K562 (cell line): ENCODE measurements at regions not wholly inside any gene's neighbourhood (a gene's known extent, or its start where the extent isn't known, plus 50 kb on each side); places are given as distances from the start of the nearest gene placed in this dataset.

Experiments used
- ATAC-seq: fragments of 200-7000 bp; cut with Tn5 transposase; 3 replicates; pipeline ENCODE4 v1.9.1; 2020; ENCODE audit warnings: moderate library complexity
- BruUV-seq: library from RNA; stranded (reverse); fragments of 400-500 nt; replicated peaks from 2 replicates; lab custom pipeline; 2021; lab: Mats Ljungman, UMichigan
- CTCF ChIA-PET: fragments of 300-600 bp; formaldehyde crosslinking; extraction: SDS; loops from one replicate; lab custom pipeline; 2021; ENCODE audit warnings: low intra/inter-chr PET ratio; lab: Yijun Ruan, JAX
- POLR2A ChIA-PET: fragments of 300-600, 350-650 bp; sonication (Branson Sonifier 250); formaldehyde crosslinking; extraction: SDS; loops from one replicate; lab custom pipeline; 2021; ENCODE audit warnings: antibody characterized with exemption, inconsistent platforms; lab: Yijun Ruan, JAX
- DNase-seq, 4 experiments: peaks; one replicate each; pipeline versions ENCODE4 v3.0.0 to v3.0.0-alpha.2; 2011 to 2018; ENCODE audit warnings: low spot score in 3 of 4, mixed read lengths in 3 of 4; ENCODE audit errors: extremely low read depth in 1 of 4
- FAIRE-seq: peaks from 2 replicates; lab custom pipeline; 2011; peaks lifted over from hg19 to GRCh38; lab: Jason Lieb, UNC
- H2AFZ ChIP-seq: 2 replicates; pipeline ENCODE4 v1.6.0; 2011; ENCODE audit warnings: low read depth, low read length, control low read depth, inconsistent platforms
- H3K27ac ChIP-seq: fragments of 200-600 bp; 3 replicates; pipeline ENCODE4 v1.8.0; 2011; ENCODE audit warnings: low read depth, mild to moderate bottlenecking, control low read depth, inconsistent platforms, low read length, moderate library complexity, mixed read lengths; ENCODE audit errors: extremely low read depth
- H3K27me3 ChIP-seq, 2 experiments: fragments of 300-600 bp in 1 of 2; 2 replicates in 1 of 2; 3 replicates in 1 of 2; pipeline versions ENCODE4 v1.6.0 to v1.8.0; 2011; ENCODE audit warnings: inconsistent platforms in 2 of 2, low read length in 2 of 2, mild to moderate bottlenecking in 1 of 2, mixed read lengths in 1 of 2, moderate library complexity in 1 of 2; ENCODE audit not compliant: control insufficient read depth in 2 of 2, insufficient read depth in 2 of 2
- H3K36me3 ChIP-seq: fragments of 300-600 bp; 3 replicates; pipeline ENCODE4 v1.8.0; 2011; ENCODE audit warnings: mild to moderate bottlenecking, low read length, inconsistent platforms; ENCODE audit not compliant: control insufficient read depth, insufficient read depth
- H3K4me1 ChIP-seq, 2 experiments: fragments of 200-600 bp in 1 of 2; replicated peaks in 1 of 2; 2 replicates in 1 of 2; 3 replicates in 1 of 2; pipeline versions ENCODE4 v1.5.1 to v1.8.0; 2011; ENCODE audit warnings: inconsistent platforms in 2 of 2, low read length in 2 of 2, mild to moderate bottlenecking in 1 of 2, mixed read lengths in 1 of 2, moderate library complexity in 1 of 2; ENCODE audit not compliant: control insufficient read depth in 2 of 2, insufficient read depth in 2 of 2
- H3K4me2 ChIP-seq: 2 replicates; pipeline ENCODE4 v1.6.1; 2011; ENCODE audit warnings: low read length, control low read depth, inconsistent platforms, mixed read lengths; ENCODE audit not compliant: insufficient read depth
- H3K4me3 ChIP-seq: fragments of 200-600 bp; sonication (generic), shearing (Covaris generic); 2 replicates; pipeline ENCODE4 v1.5.1; 2016; ENCODE audit warnings: control low read depth, inconsistent platforms
- H3K79me2 ChIP-seq: fragments of 200-600 bp; 3 replicates; pipeline ENCODE4 v1.8.0; 2011; ENCODE audit warnings: low read length, inconsistent platforms; ENCODE audit not compliant: control insufficient read depth, insufficient read depth
- H3K9ac ChIP-seq, 2 experiments: 2 replicates each; pipeline versions ENCODE4 v1.6.0 to v1.6.1; 2011; ENCODE audit warnings: low read depth in 2 of 2, low read length in 2 of 2, control low read depth in 1 of 2, inconsistent platforms in 1 of 2, mild to moderate bottlenecking in 1 of 2, mixed read lengths in 1 of 2; ENCODE audit not compliant: insufficient read depth in 1 of 2
- H3K9me1 ChIP-seq: one replicate; pipeline ENCODE4 v1.6.0; 2011; ENCODE audit warnings: inconsistent platforms, mild to moderate bottlenecking, low read length, moderate library complexity; ENCODE audit not compliant: control insufficient read depth, insufficient read depth
- H3K9me3 ChIP-seq: replicated peaks from 2 replicates; pipeline ENCODE4 v1.5.1; 2011; ENCODE audit warnings: low read depth, low read length, inconsistent platforms; ENCODE audit not compliant: control insufficient read depth, insufficient read depth
- H4K20me1 ChIP-seq: replicated peaks from 2 replicates; pipeline ENCODE4 v1.6.1; 2011; ENCODE audit warnings: low read length, inconsistent platforms, mixed read lengths; ENCODE audit not compliant: control insufficient read depth, insufficient read depth
- CHCHD3 ChIP-seq: fragments of 250-450 bp; sonication (Bioruptor Pico); IDR thresholded peaks from 2 replicates; pipeline ENCODE4 v2.1.2; 2022; ENCODE audit warnings: mild to moderate bottlenecking
- EWSR1 ChIP-seq: fragments of 450-650 bp; IDR thresholded peaks from 2 replicates; pipeline ENCODE4 v1.6.1; 2018; ENCODE audit warnings: borderline replicate concordance, mild to moderate bottlenecking, low read depth, moderate library complexity; ENCODE audit not compliant: partially characterized antibody
- MAFF ChIP-seq: IDR thresholded peaks from 2 replicates; pipeline ENCODE4 v1.6.1; 2012; ENCODE audit warnings: low read length, improper control_type of control experiment
- MCM7 ChIP-seq, 2 experiments: fragments of 450-650 bp; IDR thresholded peaks; 2 replicates each; pipeline ENCODE4 v1.6.1; 2016 to 2018
- NCOR1 ChIP-seq: fragments of 450-650 bp; IDR thresholded peaks from 2 replicates; pipeline ENCODE4 v1.6.1; 2016; ENCODE audit warnings: mild to moderate bottlenecking, moderate library complexity
- SMC3 ChIP-seq: conservative IDR thresholded peaks from 2 replicates; pipeline ENCODE4 v1.6.1; 2011; ENCODE audit warnings: low read depth, low read length, improper control_type of control experiment; ENCODE audit not compliant: insufficient read depth
- SPI1 ChIP-seq: IDR thresholded peaks from 2 replicates; pipeline ENCODE4 v1.6.1; 2011; ENCODE audit warnings: low read depth, low read length, control low read depth, borderline replicate concordance
- TCF7L2 ChIP-seq: fragments of 150-350 bp; IDR thresholded peaks from 2 replicates; pipeline ENCODE4 v1.6.1; 2016; ENCODE audit warnings: low read depth, mild to moderate bottlenecking, low read length, moderate library complexity
- ZBTB7A ChIP-seq: IDR thresholded peaks from 2 replicates; pipeline ENCODE4 v1.6.1; 2011; ENCODE audit warnings: low read depth, mild to moderate bottlenecking, low read length, moderate library complexity, borderline replicate concordance; ENCODE audit not compliant: control insufficient read depth
- ZNF316 ChIP-seq: fragments of 450-650 bp; IDR thresholded peaks from 2 replicates; pipeline ENCODE4 v1.6.1; 2016
- WGBS: fragments of 100-300 bp; shearing (Covaris generic); methylation state at CpG from one replicate; pipeline ENCODE4 v1.1.6; 2016; ENCODE audit warnings: low coverage, mixed read lengths; ENCODE audit not compliant: insufficient coverage; ENCODE audit errors: missing lambda C conversion rate; 5-methylcytosine and 5-hydroxymethylcytosine counted together
- in situ Hi-C: fragments of 300-500 bp; cut with MboI; formaldehyde crosslinking; loops from 4 replicates; pipeline ENCODE4 v1.15.0; 2018; ENCODE audit warnings: inconsistent platforms, mixed read lengths
- intact Hi-C: fragments of 100-400 bp; cut with micrococcal nuclease; formaldehyde crosslinking; loops from 2 replicates; pipeline ENCODE4 v1.14.2; 2022
- TF ChIP-seq, protein P1 (sequence below): sonication (generic); formaldehyde crosslinking; IDR thresholded peaks from 2 replicates; pipeline ENCODE4 v1.8.0; 2022; ENCODE audit warnings: mild to moderate bottlenecking, missing genetic modification reagents

DNA sequence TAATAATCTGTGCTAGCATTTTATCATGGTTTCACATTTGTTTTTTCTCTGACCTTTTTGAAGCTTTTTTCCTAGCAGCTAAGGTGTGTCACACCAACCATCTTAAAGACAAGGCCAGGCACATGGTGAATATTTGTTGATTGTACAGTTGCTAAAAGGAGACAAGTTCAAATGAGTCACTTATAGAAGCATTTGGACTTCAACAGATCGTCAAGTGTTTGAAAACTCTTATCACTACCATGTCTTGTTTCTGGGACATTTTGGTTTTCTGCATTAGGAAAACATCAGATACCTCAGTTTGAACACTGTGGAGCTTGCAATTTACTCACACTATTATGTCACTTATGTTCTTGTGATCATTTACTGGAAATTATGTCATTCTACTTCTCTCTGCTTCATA is 407.3 kb downstream of the USP25 start:
- no peak overlapping the region for H3K27ac ChIP-seq
- intact Hi-C loops: no loop called here
- no peaks in the 10 kb centered on the region for H3K79me2 ChIP-seq
- H3K9me3 ChIP-seq: no peaks in the 10 kb centered on the region; the same call in 1 of the 2 replicates
- no peaks in the 10 kb centered on the region for H3K27me3 ChIP-seq
- BruUV-seq: no TSS peak
- TF ChIP-seq TCF7L2: no peak
- in situ Hi-C loops: no loop called here
- H3K9ac ChIP-seq: no peak overlapping the region
- POLR2A ChIA-PET: no interaction called here
- H2AFZ ChIP-seq: no peak overlapping the region
- no peaks in the 10 kb centered on the region for H3K4me1 ChIP-seq
- CTCF ChIA-PET: no interaction called here
- WGBS: 0% methylated on average over 1 of the region's 1 CpG
- no peaks in the 10 kb centered on the region for H4K20me1 ChIP-seq
- no peak overlapping the region for H3K4me2 ChIP-seq
- no peaks in the 10 kb centered on the region for H3K9me1 ChIP-seq
- ATAC-seq: no peak
- no peak overlapping the region for H3K4me3 ChIP-seq
- H3K36me3 ChIP-seq: no peaks in the 10 kb centered on the region
- FAIRE-seq: no peak
- no peak for DNase-seq

DNA sequence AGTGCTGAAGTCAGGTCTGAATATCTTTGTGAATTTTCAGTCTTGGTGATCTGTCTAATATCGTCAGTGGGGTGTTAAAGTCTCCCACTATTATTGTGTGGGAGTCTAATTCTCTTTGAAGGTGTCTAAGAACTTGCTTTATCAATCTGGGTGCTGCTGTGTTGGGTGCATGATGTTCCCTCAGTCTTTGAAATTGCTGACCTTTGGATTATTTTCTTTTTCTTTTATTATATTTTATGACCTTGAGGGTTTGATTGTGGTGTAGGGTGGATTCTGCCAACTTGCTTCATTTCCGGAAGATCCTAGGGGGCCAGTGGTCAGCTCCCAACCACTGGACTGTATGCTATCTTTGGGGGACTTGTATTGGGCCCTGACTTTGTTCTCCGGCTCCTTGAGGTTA is 415.3 kb downstream of the USP25 start:
- H3K4me2 ChIP-seq: no peak overlapping the region
- ChIA-PET CTCF (no interaction called here), POLR2A (no interaction called here)
- no peak overlapping the region for H3K9ac ChIP-seq
- H3K9me1 ChIP-seq: no peaks in the 10 kb centered on the region
- no peaks in the 10 kb centered on the region for H3K79me2 ChIP-seq
- no peaks in the 10 kb centered on the region for H3K36me3 ChIP-seq
- H2AFZ ChIP-seq: no peak overlapping the region
- H3K27ac ChIP-seq: no peak overlapping the region
- no peaks in the 10 kb centered on the region for H3K9me3 ChIP-seq
- in situ Hi-C loops (no loop called here), intact Hi-C loops (no loop called here)
- BruUV-seq: no TSS peak
- DNase-seq: no peak
- no peak overlapping the region for H3K4me3 ChIP-seq
- H3K27me3 ChIP-seq: no peaks in the 10 kb centered on the region
- no peaks in the 10 kb centered on the region for H4K20me1 ChIP-seq
- no peak for FAIRE-seq
- H3K4me1 ChIP-seq: no peaks in the 10 kb centered on the region
- 0% methylated on average over 3 of the region's 3 CpGs for whole genome bisulfite sequencing
- ATAC-seq: no peak
- no peak for TF ChIP-seq SMC3
- no peak for TF ChIP-seq SPI1
- TF ChIP-seq, protein P1, sequence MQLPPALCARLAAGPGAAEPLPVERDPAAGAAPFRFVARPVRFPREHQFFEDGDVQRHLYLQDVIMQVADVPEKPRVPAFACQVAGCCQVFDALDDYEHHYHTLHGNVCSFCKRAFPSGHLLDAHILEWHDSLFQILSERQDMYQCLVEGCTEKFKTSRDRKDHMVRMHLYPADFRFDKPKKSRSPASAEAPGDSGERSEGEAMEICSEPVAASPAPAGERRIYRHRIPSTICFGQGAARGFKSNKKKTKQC: no peak
- TF ChIP-seq EWSR1: no peak
- peak; percentile 21; the same call in 1 of the 2 replicates for TF ChIP-seq ZNF316
- no peak for TF ChIP-seq NCOR1
- TF ChIP-seq ZBTB7A: no peak
- peak; percentile 19; the same call in 1 of the 2 replicates for TF ChIP-seq MAFF
- TF ChIP-seq CHCHD3 (CRISPR knock-in tag): no peak
- no peak for TF ChIP-seq MCM7 (IDR thresholded peaks at IDR 0.05)
